ENCODE measurements at regions not wholly inside any gene's neighbourhood (a gene's known extent, or its start where the extent isn't known, plus 50 kb on each side); places are given as distances from the start of the nearest gene placed in this dataset.
"Not testable (repeated sequence)": the region's sequence is repeated elsewhere in the genome, so short reads cannot be mapped to it uniquely, and the experiment has no call there.

DNA sequence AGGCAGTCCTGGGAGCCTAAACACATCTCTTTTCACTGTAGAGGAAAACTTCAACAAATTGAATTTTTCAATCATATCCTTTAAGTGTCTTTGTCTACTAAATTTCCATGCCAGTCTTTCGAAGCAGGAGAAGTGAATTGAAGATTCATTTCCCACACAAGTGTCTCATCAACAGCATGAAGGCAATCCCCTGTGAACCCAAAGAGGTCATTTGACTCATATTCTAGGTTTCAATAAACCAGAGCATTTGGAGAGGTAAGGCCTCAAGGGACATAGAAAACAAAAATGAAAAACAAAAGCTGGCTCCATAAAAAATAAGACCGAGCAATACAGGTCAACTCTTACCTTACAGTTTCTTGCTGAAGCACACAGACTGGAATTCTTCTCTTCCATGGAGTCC is 94.1 kb upstream of the ATP1B1 start:
- DNase-seq (ENCODE audit: low spot score): no peak

DNA sequence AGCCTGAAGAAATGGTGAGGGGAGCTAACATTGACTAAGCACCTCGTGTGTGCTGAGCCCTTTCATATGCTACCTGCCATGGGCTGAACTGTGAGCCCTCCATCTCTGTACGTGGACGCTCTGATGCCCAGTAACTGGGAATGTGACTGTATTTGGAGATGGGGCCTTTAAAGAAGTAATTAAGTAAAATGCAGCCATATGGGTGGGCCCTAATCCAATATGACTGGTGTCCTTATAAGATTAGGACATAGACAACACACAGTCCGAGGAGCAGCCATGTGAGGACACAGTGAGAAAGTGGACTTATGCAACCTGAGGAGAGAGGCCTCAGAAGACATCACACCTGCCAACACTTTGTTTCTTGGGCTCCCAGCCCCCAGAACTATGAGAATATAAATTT is 92.7 kb upstream of the ATP1B1 start:
- DNase-seq (ENCODE audit: low spot score): peak; percentile 80

DNA sequence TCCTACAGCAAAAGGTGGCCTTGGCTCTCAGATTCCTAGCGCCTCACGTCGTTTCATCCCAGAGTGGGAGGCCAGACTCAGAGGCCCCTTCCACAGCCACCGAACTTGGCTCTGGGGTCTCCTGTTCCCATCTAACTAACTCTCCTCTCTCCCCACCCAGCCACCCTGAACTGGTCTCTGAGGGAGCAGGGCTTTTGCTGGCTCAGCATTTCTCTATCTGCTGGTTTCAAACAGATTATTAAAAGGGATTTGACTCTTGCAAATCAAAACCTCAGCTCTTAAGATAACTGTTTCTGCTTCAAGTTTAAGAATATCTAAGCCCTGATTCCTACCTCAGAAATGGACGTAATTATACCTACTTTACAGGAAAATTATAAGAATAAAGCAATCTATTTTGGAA is 91.0 kb upstream of the ATP1B1 start:
- DNase-seq (ENCODE audit: low spot score): no peak

DNA sequence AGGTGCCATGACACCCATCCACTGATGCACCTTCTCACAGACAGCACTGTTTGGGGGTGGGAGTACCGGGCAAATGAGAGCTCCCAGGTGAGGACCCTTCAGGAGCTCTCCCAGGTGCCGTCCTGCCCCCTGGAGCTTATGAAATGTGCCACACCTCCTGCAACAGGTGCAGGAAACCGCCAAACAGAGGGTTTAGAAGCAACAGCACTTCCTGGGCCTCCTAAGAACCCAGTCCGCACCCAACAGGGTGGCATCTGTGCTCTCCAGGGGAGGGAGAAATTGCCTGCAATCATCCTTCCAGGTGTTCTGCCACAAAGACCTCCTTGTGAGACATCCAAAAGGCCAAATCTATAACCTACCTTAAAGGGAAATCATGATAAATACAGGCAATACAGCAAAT is 87.7 kb upstream of the ATP1B1 start:
- no peak for DNase-seq (ENCODE audit: low spot score)

DNA sequence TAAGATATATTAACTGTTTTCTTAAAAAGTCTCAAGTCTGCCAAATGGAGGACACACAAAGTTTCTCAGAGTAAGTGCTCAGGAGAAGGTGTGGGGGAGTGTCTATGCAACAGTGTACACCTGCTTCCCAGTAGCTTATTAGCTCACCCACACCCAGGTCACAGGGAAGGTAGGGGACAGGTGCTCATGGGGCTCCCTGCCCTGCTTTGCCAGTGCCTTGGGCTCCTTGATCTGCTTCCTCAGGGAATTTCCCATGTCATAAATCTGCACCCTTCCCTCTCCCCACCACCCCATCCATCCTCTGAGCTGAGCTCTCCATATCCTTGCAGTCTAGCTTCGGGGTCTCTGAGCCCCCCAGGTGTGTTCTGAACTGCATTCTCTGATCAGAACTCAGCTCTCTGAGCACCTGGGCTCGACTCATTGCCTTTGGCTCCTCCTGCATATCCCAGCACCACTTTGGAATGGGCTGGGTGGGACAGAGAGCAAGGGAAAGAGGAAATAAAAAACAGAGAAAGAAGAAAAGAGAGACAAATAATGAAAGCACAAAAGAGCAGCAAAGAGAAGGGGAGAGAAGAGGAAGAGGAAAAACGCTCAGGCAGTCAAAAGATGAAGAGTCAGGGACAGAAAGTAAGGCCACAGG is 87.0 kb upstream of the ATP1B1 start:
- no peak for DNase-seq (ENCODE audit: low spot score)

DNA sequence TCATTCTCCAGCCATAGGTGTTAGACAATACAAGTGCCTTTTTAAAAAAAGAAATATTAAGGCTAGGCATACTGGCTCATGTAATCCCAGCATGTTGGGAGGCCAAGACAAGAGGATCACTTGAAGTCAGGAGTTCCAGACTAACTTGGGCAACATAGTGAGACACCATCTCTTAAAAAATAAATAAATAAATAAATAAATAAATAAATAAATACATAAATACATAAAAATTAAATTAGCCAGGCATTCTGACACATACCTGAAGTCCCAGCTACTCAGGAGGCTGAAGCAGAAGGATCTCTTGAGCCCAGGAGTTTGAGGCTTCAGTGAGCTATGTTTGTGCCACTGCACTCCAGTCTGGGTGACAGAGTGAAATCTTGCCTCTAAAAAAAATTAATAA is 85.8 kb upstream of the ATP1B1 start:
- DNase-seq (ENCODE audit: low spot score): no peak

DNA sequence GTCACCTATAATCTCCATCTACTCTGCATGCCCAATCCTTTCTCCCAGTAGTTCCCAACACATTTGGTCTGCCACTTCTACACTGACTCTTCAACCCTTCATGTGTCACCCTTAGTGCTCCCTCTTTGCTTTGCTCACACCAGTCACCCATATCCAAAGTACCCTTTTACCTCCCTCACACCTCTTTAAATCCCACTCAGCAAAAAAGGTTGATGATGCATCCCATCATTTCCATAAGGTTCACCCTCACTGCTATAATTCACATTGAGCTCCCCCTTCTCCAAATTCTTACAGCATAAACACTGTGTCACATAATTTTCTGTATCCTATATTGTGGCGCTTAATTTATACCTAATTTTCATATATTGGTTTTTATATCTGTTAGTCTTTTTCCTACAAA is 83.8 kb upstream of the ATP1B1 start:
- DNase-seq (ENCODE audit: low spot score): no peak

DNA sequence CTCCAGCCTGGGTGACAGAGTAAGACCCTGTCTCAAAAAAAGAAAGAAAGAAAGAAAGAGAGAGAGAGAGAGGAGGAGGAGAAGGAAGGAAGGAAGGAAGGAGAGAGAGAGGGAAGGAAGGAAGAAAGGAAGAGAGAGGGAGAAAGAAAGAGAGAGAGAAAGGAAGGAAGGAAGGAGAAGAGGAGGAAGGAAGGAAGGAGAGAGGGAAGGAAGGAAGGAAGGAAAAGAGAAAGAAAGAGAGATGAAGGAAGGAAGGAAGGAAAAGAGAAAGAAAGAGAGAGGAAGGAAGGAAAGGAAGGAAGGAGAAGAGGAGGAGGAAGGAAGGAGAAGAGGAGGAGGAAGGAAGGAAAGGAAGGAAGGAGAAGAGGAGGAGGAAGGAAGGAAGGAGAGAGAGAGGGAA is 82.2 kb upstream of the ATP1B1 start:
- no peak for DNase-seq (ENCODE audit: low spot score)

DNA sequence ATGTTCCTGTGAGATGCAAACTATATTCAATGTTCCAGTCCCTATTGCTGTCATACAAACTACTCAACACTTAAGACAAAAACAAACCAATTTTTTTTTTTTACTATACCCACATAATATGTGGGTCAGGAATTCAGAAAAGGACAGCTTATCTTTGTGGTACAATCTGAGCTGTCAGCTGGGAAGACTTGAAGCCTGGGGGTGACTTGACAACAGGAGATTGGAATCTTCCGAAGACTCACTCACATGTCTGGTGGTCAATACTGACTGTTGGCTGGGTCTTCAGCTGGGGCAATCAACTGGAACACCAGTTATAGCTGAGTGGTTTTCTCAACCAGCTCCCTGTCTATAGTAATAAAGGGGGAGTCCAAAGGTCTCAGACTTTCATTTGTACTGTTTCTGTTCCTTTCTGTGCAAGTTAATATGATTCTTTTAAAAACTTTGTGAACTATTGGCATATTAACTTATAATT is 81.7 kb upstream of the ATP1B1 start:
- DNase-seq (ENCODE audit: low spot score): no peak

DNA sequence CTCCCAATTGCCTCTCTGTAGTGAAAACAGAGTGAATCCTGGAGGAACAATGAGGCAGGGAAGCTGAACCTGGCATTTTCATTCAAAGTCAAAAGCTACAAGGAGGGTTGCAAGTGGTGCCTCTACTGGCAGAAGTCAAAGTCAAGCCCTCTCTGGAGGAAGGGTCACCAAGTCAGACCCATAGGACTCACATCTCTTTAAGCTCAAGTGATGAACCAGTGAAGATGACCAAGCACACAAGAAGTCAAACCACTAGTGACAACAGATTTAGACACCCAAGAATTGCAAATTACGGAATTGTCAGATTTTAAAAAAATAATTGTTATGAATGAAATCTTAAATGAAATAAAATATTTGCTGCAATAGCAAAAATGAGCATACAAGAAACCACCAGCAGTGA is 81.1 kb upstream of the ATP1B1 start:
- DNase-seq (ENCODE audit: low spot score): no peak

DNA sequence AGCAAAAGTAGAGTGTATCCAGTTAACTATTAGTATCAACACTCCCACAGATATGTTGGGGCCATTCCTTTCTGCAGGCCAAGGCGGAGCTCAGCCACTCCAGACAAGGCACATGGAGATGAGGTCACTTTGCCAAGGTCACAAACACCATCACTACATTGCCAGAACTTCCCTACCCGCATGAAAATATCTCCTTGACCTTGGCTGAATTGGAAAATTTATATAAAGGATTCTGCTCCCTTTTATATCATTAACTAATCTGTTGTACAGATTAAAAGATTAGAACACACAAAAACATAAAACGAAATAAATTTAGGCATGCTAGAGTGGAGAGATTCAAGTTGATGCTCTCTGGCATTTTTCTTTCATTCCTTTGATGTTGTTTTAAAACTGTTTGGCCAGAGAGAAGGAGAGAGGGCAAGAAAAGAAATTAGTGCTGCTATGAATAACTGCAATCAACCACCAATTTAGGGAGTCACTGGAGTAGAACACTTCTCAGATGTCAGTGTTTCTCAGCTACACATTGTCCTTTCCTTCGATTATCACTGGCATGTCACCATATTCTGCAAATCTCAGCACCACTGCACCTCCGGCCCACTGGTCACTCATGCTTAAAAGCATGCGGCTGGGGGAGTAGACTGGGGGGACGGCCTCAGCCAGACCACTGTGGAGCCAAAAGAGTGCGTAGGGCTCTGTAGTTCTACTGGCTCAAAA is 78.7 kb upstream of the ATP1B1 start:
- DNase-seq (ENCODE audit: low spot score): no peak

DNA sequence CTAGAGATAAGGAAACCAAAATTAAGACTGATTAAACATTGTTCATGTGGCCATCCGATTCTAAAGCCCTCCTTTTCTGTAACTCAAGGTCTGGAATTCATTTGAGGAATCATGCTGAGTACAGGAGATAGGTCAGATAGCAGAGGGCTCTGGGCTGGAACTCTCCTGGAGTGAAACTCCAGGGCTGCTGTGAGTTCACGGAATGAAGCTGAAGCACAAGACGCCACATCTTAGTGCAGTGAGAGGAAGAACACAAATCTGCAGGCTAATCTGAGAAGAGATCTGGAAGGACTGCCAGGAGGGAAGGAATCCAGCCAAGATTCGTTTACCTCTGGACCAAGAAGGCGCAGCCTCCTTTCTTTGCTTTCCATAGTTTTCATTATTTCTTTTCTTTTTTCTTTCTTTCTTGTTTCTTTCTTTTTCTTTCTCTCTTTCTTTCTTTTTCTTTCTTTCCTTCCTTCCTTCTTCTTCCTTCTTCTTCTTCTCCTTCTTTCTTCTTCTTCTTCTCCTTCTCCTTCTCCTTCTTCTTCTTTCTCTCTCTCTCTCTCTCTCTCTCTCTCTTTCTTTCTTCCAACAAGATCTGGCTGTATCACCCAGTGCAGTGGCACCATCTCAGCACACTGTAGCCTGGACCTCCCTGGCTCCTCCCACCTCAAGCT is 74.8 kb upstream of the ATP1B1 start:
- DNase-seq (ENCODE audit: low spot score): peak; percentile 45

DNA sequence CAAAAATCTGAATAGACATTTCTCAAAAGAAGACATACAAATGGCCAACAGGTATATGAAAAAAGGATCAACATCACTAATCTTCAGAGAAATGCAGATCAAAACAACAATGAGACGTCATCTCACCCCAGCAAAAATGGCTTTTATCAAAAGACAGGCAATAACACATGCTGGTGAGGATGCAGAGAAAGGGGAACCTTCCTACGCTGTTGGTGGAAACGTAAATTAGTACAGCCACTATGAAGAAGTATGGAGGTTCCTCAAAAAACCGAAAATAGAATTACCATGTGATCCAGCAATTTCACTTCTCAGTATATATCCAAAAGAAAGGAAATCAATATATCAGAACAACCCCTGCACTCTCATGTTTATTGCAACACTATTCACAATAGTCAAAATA is 65.1 kb upstream of the ATP1B1 start:
- no peak for DNase-seq (ENCODE audit: low spot score)

DNA sequence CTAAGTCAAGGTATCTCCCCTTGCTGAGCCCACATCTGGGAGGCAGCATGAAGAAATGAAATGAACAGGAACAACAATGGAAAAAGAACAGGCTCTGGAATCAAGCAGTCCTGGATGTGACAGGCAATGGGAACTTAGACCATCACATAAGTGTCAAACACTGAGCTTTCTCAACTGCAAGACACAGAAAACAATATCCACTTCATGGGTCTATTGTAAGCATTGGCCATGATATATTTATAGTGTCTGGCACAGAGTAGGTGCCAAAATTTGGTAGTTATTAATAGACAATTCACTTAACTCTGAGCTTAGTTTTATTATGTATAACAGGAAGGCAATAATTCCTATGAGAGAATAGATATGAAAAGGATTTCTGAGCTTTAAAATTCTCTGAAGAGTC is 64.1 kb upstream of the ATP1B1 start:
- DNase-seq (ENCODE audit: low spot score): no peak

DNA sequence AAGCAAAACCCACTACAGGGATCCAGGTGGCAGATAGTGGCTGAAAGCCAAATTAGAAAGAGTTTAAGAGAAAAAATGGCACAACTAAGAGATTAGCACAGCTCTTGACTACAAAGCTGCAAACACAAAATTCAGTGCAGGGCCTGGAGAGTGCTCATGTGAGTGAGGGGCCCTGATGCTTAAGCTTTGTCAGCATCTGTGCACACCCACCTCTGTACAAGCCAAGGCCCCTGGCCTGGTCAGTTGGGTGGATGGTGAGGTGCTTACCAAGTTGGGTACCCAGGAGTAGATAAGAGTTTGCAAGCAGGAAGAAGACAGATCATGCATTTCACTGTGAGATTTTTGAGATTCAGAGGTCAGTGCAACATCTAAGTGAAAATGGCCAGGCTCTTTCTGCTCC is 62.7 kb upstream of the ATP1B1 start:
- DNase-seq (ENCODE audit: low spot score): no peak

DNA sequence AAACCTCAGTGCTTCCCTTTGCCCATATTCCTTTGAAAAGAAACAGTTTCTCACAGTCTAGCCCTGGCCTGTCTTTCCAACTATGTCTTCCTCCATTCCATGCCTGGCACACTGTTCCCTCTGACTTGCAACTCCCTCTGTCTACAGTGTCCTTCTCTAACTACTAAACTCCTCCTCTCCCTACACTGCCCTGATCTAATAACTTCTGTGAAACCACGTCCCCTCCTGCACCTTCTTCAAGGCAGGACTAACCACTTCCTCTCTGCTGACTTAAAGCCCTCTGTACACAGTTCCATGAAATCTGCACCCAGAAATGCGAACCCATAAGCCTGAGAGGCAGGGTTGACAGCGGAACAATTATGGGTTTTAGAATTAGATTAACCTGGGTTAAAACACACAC is 62.2 kb upstream of the ATP1B1 start:
- DNase-seq (ENCODE audit: low spot score): no peak

DNA sequence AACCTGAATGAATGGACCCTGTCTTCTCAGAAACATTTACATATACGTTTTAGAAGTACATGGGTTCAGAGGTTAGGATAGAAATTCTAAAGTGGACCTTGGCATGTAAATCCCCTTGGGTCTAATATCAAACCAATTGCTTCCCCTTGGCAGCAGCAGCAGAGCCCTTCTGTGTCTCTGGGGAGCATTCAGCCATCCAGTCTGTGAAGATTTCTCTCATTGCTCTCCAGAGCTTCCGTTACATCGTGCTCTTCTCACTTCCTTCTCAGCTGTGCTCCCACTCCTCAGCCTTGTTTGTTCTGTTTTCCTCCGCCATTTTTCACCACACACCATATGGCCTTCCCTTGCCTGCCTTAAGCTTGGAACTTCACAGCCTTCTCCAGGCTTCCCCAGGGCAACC is 61.5 kb upstream of the ATP1B1 start:
- DNase-seq (ENCODE audit: low spot score): no peak

DNA sequence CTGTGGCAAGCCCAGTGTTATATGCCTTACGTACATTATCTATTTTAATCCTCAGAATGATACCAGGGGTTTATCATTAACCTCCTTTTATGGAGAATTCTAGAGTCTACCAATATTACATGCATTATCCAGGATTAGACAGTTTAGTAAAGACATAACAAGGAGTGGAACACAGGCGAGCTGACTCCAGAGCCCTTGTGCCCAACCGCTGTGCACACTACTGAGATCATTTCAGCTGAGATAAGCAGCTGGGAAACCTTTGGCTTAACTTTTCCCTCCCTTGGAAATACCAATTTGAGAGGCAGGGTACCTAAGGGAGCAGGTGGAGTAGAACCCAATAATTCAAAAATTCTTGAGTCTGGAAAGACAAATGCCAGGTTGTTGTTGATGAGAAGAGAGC is 59.8 kb upstream of the ATP1B1 start:
- DNase-seq (ENCODE audit: low spot score): no peak

DNA sequence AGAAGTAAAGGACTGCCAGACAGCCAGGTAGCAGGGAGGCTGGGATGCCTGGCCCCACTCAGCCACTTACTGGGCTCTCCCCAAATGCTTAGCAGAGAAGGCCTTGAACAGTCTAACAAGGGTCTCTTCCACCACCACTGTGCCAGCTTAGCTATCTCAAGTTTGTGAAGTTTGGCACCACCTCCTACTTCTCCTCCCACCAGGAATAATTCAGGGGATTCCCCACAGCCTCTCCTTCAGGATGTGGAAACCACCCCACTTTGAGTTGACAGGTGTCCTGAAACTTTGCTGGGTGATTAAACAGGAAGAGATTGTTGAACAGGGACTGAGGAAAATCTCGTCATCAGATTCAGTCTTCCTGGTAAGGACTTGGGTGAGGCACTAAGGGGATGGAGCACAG is 59.4 kb upstream of the ATP1B1 start:
- no peak for DNase-seq (ENCODE audit: low spot score)

DNA sequence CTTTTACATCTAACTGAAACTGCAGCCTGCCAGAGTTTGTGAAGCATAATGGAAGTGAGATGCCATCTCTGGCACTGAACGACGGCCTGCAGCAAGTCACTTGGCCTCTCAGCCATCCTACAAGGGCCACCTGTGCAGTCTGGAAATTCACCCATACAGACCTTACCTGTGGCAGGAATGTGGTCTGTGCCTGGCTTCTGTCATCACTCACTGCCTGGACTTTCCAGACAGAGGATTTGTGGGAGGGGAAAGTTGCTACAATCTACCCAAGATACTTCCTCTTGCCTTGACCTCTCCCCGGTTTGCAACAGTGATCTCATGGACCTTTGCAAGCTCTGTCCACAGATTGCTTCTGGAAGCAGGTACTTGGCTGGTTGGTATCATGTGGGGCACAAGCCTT is 58.4 kb upstream of the ATP1B1 start:
- no peak for DNase-seq (ENCODE audit: low spot score)

DNA sequence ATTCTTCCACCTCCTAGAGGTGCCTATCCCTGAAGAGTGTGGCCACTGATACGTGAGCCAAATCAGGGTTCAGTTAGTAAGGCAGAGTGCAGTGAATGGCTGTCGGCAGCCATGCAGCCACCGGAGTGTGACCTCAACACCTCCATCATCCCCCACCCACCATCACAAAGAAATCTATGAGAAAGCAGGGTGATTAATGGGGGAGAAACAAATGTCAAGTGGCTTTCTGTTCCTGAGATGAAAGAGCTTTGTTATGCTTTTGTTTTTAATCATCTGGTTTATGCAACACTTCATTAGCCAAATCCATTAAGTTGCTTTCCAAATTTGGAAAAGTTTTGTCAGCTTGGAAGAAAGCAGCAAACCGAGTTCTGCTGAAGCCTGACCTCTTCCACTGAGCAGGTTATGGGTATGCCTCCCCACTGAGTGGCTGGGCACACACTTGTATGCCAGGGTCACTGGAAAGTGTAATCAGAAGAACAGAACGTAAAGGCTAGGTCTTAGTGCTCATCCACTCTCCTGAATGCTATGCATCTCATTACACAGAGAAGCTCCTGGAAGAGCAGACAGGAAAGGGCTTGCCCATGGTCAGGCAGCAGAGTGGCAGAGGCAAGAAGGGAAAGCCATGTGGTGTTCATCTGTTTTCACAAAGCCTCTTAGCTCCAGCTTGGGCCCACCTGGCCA is 57.1 kb upstream of the ATP1B1 start:
- no peak for DNase-seq (ENCODE audit: low spot score)

DNA sequence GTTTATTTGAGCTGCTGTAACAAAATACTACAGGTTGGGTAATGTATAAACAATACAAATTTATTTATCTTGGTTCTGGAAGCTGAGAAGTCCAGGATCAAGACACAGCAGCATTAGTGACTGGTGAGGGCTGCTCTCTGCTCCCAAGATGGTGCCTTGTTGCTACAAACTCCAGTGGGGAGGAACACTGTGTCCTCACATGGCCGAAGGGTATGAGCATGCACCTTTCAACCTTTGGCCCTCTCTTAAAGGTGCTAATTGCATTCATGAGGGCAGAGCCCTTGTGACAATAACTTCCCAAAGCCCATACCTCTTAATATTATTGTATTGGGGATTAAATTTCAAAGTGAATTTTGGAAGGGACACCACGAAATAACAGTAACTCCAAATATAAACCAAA is 55.3 kb upstream of the ATP1B1 start:
- DNase-seq (ENCODE audit: low spot score): no peak

DNA sequence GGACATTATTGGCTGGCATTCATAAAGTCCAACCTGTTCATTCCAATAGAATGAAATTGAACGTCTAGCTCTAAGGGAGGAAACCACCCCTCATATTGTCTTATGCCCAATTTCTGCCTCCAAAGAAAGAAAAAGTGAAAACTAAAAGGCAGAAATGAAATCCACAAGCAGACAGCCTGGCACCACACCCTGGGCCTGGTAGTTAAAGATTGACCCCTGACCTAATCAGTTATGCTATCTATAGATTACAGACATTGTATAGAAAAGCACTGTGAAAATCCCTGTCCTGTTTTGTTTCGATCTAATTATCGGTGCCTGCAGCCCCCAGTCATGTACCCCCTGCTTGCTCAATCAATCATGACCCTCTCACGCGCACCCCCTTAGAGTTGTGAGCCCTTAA is 54.3 kb upstream of the ATP1B1 start:
- not testable (repeated sequence) for DNase-seq (ENCODE audit: low spot score)

Data from SK-N-DZ (cell line).